CD14-positive monocyte (primary cell): ENCODE measurements at regions not wholly inside any gene's neighbourhood (a gene's known extent, or its start where the extent isn't known, plus 50 kb on each side); places are given as distances from the start of the nearest gene placed in this dataset.

Experiments used
- DNase-seq, 3 donors: peaks; one replicate each; pipeline ENCODE4 v3.0.0-alpha.2; 2011 to 2022
- H2AFZ ChIP-seq: 2 replicates; pipeline ENCODE4 v1.6.0; 2012; ENCODE audit warnings: mild to moderate bottlenecking, low read depth, low read length, inconsistent platforms; ENCODE audit not compliant: insufficient read depth, poor library complexity, severe bottlenecking
- H3K27ac ChIP-seq, 2 donors: 1 replicate in 1 of 2; 2 replicates in 1 of 2; pipeline ENCODE4 v1.5.1; 2012 to 2013; ENCODE audit warnings: low read length in 2 of 2, control low read depth in 1 of 2, inconsistent platforms in 1 of 2, low read depth in 1 of 2, mild to moderate bottlenecking in 1 of 2
- H3K27me3 ChIP-seq, 2 donors: one replicate each; pipeline versions ENCODE4 v1.6.0 to v1.6.1; 2011 to 2013; ENCODE audit warnings: low read length in 2 of 2; ENCODE audit not compliant: control insufficient read depth in 2 of 2, insufficient read depth in 2 of 2
- H3K36me3 ChIP-seq, 2 donors: replicated peaks in 1 of 2; 1 replicate in 1 of 2; 2 replicates in 1 of 2; pipeline versions ENCODE4 v1.5.1 to v1.6.1; 2012 to 2013; ENCODE audit warnings: low read length in 2 of 2, control low read depth in 1 of 2, inconsistent platforms in 1 of 2, mild to moderate bottlenecking in 1 of 2; ENCODE audit not compliant: insufficient read depth in 2 of 2, control insufficient read depth in 1 of 2
- H3K4me1 ChIP-seq, 2 donors: 1 replicate in 1 of 2; 2 replicates in 1 of 2; pipeline versions ENCODE4 v1.5.1 to v1.6.1; 2012 to 2013; ENCODE audit warnings: low read length in 2 of 2, control low read depth in 1 of 2, inconsistent platforms in 1 of 2, mild to moderate bottlenecking in 1 of 2, moderate library complexity in 1 of 2; ENCODE audit not compliant: insufficient read depth in 2 of 2, control insufficient read depth in 1 of 2
- H3K4me2 ChIP-seq: replicated peaks from 2 replicates; pipeline ENCODE3; 2012; ENCODE audit warnings: low read length, moderate library complexity, mild to moderate bottlenecking; ENCODE audit not compliant: poor library complexity, severe bottlenecking; ENCODE audit errors: extremely low read depth
- H3K4me3 ChIP-seq, 3 experiments: fragments of 200-600 bp in 1 of 3; sonication (generic) in 1 of 3; replicated peaks in 1 of 3; 1 replicate in 2 of 3; 2 replicates in 1 of 3; pipeline ENCODE4 v1.5.1; 2011 to 2013; ENCODE audit warnings: low read length in 3 of 3, mild to moderate bottlenecking in 3 of 3, control low read depth in 2 of 3, low read depth in 2 of 3, inconsistent platforms in 1 of 3, moderate library complexity in 1 of 3
- H3K79me2 ChIP-seq: 2 replicates; pipeline ENCODE4 v1.6.0; 2012; ENCODE audit warnings: mild to moderate bottlenecking, control low read depth, inconsistent platforms, low read length, moderate library complexity; ENCODE audit not compliant: insufficient read depth
- H3K9ac ChIP-seq: 2 replicates; pipeline ENCODE4 v1.6.0; 2017; ENCODE audit warnings: low read length, mild to moderate bottlenecking; ENCODE audit not compliant: insufficient read depth, poor library complexity, severe bottlenecking
- H3K9me3 ChIP-seq, 2 donors: replicated peaks in 1 of 2; 1 replicate in 1 of 2; 2 replicates in 1 of 2; pipeline versions ENCODE4 v1.5.1 to v1.6.1; 2012 to 2013; ENCODE audit warnings: low read length in 2 of 2, control low read depth in 1 of 2; ENCODE audit not compliant: control insufficient read depth in 1 of 2, insufficient read depth in 1 of 2
- H4K20me1 ChIP-seq: 2 replicates; pipeline ENCODE4 v1.6.0; 2012; ENCODE audit warnings: mild to moderate bottlenecking, low read length, control low read depth, moderate library complexity; ENCODE audit not compliant: insufficient read depth
- H3K27ac Mint-ChIP-seq, 7 donors: one replicate each; pipeline ENCODE4 v1.8.0; 2020; ENCODE audit warnings: mild to moderate bottlenecking in 7 of 7, mixed read lengths in 7 of 7, moderate library complexity in 6 of 7, inconsistent platforms in 2 of 7
- H3K27me3 Mint-ChIP-seq, 3 donors: one replicate each; pipeline ENCODE4 v1.8.0; 2021 to 2022; ENCODE audit warnings: low read depth in 3 of 3, mild to moderate bottlenecking in 3 of 3, mixed read lengths in 3 of 3, moderate library complexity in 3 of 3, inconsistent platforms in 1 of 3
- H3K36me3 Mint-ChIP-seq, 2 donors: one replicate each; pipeline ENCODE4 v1.8.0; 2020; ENCODE audit warnings: mixed read lengths in 2 of 2, inconsistent platforms in 1 of 2, mild to moderate bottlenecking in 1 of 2
- H3K4me1 Mint-ChIP-seq: one replicate; pipeline ENCODE4 v1.8.0; 2020; ENCODE audit warnings: mild to moderate bottlenecking, mixed read lengths
- H3K4me3 Mint-ChIP-seq, 2 donors: one replicate each; pipeline ENCODE4 v1.8.0; 2020; ENCODE audit warnings: mild to moderate bottlenecking in 2 of 2, mixed read lengths in 2 of 2, moderate library complexity in 1 of 2
- H3K9me3 Mint-ChIP-seq, 7 donors: one replicate each; pipeline ENCODE4 v1.8.0; 2020 to 2022; ENCODE audit warnings: mixed read lengths in 7 of 7, mild to moderate bottlenecking in 6 of 7, moderate library complexity in 6 of 7, inconsistent platforms in 2 of 7
- WGBS: methylation state at CpG from one replicate; pipeline ENCODE4 v1.1.5; 2013; ENCODE audit warnings: missing lambda C conversion rate; ENCODE audit not compliant: insufficient coverage; 5-methylcytosine and 5-hydroxymethylcytosine counted together
- intact Hi-C, 2 donors: fragments of 100-400 bp; cut with micrococcal nuclease; formaldehyde crosslinking; loops; one replicate each; pipeline versions ENCODE4 v1.15.0 to v1.15.1; 2023
- TF ChIP-seq, protein P1 (sequence below): fragments of 200-600 bp; IDR thresholded peaks from one replicate; pipeline ENCODE4 v1.8.0; 2022; ENCODE audit warnings: antibody characterized with exemption, mild to moderate bottlenecking

DNA sequence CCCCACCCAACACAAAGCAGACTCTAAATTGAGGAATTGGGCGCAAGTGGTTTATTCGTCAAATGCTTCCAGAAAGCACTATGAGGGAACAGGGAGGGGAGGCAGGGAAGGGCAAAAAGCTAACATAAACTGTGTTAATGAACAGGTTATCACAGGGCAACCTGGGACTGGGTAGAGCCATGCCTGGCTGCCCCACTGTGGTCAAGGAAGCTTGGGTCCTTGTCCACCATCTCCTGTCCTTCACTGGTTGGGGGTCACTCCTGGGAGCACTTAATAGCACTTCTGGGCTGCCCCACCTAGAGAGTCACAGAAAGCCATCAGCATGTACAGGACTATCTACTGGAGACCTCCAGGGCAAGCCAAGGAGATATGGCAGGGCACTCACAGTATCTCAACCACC, 102.3 kb downstream of the LINC00237 start:
- TF ChIP-seq, protein P1, sequence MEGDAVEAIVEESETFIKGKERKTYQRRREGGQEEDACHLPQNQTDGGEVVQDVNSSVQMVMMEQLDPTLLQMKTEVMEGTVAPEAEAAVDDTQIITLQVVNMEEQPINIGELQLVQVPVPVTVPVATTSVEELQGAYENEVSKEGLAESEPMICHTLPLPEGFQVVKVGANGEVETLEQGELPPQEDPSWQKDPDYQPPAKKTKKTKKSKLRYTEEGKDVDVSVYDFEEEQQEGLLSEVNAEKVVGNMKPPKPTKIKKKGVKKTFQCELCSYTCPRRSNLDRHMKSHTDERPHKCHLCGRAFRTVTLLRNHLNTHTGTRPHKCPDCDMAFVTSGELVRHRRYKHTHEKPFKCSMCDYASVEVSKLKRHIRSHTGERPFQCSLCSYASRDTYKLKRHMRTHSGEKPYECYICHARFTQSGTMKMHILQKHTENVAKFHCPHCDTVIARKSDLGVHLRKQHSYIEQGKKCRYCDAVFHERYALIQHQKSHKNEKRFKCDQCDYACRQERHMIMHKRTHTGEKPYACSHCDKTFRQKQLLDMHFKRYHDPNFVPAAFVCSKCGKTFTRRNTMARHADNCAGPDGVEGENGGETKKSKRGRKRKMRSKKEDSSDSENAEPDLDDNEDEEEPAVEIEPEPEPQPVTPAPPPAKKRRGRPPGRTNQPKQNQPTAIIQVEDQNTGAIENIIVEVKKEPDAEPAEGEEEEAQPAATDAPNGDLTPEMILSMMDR, result no peak
- H3K27me3 Mint-ChIP-seq, result peaks cover 2 to 12% (median 3%) of the 10 kb centered on the region in 3 donors
- no peaks in the 10 kb centered on the region for H3K4me1 Mint-ChIP-seq
- WGBS, result no CpG with 5 or more reads among the region's 2 CpGs
- no peak overlapping the region for H3K4me2 ChIP-seq
- no peak overlapping the region for H3K27ac ChIP-seq
- no peaks in the 10 kb centered on the region for H3K79me2 ChIP-seq
- peaks cover 0 to 2% (median 0%) of the 10 kb centered on the region in 7 donors for H3K9me3 Mint-ChIP-seq
- intact Hi-C loops, result no loop called here
- H3K27me3 ChIP-seq, result peaks cover 0 to 2% of the 10 kb centered on the region in 2 donors
- no peak overlapping the region for H3K4me3 ChIP-seq
- no peak overlapping the region for H3K4me3 Mint-ChIP-seq
- H3K4me1 ChIP-seq, result no peaks in the 10 kb centered on the region
- H3K36me3 Mint-ChIP-seq, result no peaks in the 10 kb centered on the region
- H3K36me3 ChIP-seq, result no peaks in the 10 kb centered on the region
- no peaks in the 10 kb centered on the region for H3K9me3 ChIP-seq
- no peak overlapping the region for H3K9ac ChIP-seq
- DNase-seq, result no peak
- no peak overlapping the region for H2AFZ ChIP-seq
- no peaks in the 10 kb centered on the region for H4K20me1 ChIP-seq
- no peak overlapping the region for H3K27ac Mint-ChIP-seq

- H3K9me3 Mint-ChIP-seq, result peaks cover 0 to 2% (median 0%) of the 10 kb centered on the region in 7 donors
- no peaks in the 10 kb centered on the region for H3K36me3 Mint-ChIP-seq
- Histone ChIP-seq H2AFZ (no peak overlapping the region), H3K36me3 (no peaks in the 10 kb centered on the region), H3K27me3 (peaks cover 0 to 2% of the 10 kb centered on the region in 2 donors), H4K20me1 (no peaks in the 10 kb centered on the region), H3K4me2 (no peak overlapping the region), H3K27ac (no peak overlapping the region), H3K4me1 (no peaks in the 10 kb centered on the region), H3K9me3 (no peaks in the 10 kb centered on the region), H3K9ac (no peak overlapping the region), H3K79me2 (no peaks in the 10 kb centered on the region), H3K4me3 (no peak overlapping the region)
- no peak overlapping the region for H3K4me3 Mint-ChIP-seq
- H3K4me1 Mint-ChIP-seq, result no peaks in the 10 kb centered on the region
- DNase-seq, result no peak
- 100% methylated on average over 3 of the region's 8 CpGs for WGBS
- intact Hi-C loops, result no loop called here
- TF ChIP-seq, protein P1, result no peak
- H3K27me3 Mint-ChIP-seq, result peaks cover 2 to 14% (median 4%) of the 10 kb centered on the region in 3 donors
- H3K27ac Mint-ChIP-seq, result no peak overlapping the region
These were observed 103.7 kb downstream of the LINC00237 start for GRCh38 chr20:21002486-21002885.
